Hypothalamus (tissue), 51 donors: ENCODE measurements at regions not wholly inside any gene's neighbourhood (a gene's known extent, or its start where the extent isn't known, plus 50 kb on each side); places are given as distances from the start of the nearest gene placed in this dataset.

Experiments used
- DNase-seq, 51 donors: peaks; one replicate each; lab custom pipeline; 2025; lab: John Stamatoyannopoulos, UW

- DNase-seq = no peak
Observed at GRCh38 chr1:216836316-216836715, 113.1 kb upstream of the ESRRG start.

GRCh38 chr1:216833509-216833908 lies 110.3 kb upstream of the ESRRG start:
- no peak for DNase-seq

GRCh38 chr1:216832192-216832591 lies 109.0 kb upstream of the ESRRG start:
- DNase-seq = no peak

- peak in 1 of 51 donors; percentile 36 for DNase-seq
Observed at GRCh38 chr1:216830424-216831210, 107.4 kb upstream of the ESRRG start.

DNA sequence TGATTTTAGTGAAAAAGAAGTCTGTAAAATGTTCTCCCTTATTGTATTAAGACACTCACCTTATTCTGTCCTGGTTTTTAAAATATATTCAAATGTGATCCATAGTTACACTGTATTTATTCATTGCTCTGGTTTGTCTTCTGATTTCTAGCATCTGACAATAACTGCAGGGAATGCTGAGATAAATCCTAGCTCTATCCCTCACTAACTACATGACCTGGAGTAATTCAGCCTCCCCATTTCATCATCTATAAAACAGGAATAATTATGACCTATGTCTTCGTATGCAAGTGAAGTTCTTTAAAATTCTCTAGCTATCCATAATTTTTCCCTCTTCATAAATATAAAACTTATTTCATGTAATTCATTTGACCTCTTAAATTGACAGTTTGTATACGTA lies 104.0 kb upstream of the ESRRG start:
- DNase-seq = no peak

- DNase-seq = no peak
Observed at GRCh38 chr1:216826646-216827045, 103.4 kb upstream of the ESRRG start.

GRCh38 chr1:216826214-216826613 lies 103.0 kb upstream of the ESRRG start:
- DNase-seq = no peak

DNA sequence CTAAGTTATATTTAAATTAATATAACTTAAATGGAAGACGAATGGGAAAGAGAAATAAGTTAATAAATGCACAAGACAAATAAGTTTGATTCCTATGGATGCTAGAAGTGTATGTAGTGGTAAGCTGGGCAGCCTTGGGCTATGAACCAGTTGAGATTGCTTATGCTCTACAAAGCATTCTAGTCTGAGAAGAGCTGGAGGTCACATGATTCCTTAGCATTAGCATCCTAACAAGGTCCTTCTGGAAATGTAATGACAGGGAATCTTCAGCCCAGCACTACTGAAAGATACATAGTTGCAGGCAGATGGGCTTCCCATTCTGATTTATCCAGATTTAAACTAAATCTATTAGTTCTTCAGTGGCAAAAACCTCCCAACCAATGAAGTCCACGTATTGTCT lies 102.3 kb upstream of the ESRRG start:
- no peak for DNase-seq

GRCh38 chr1:216824511-216824910 lies 101.3 kb upstream of the ESRRG start:
- DNase-seq = no peak

DNA sequence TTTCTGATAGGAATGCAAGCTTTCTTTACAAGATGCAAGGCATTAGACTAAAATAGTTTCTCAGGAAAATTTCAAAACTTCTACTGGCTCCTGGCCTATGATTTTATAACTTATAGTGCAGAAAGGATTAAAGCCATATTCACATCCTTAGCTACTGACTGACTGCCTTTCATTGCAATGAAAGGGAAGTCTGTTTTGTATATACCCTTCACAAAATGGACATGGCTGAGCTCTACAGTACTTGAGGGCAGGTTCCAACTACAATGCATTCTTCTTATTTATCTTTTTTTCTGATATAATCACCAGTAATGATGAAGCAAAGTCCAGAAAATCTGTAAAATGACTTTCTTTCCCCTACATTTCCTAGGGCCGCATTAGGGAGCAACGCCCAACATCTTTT lies 100.5 kb upstream of the ESRRG start:
- no peak for DNase-seq

- DNase-seq = no peak
Observed at GRCh38 chr1:216822480-216822879, 99.3 kb upstream of the ESRRG start.

GRCh38 chr1:216820345-216820744 lies 97.1 kb upstream of the ESRRG start:
- no peak for DNase-seq

GRCh38 chr1:216818284-216818683 lies 95.1 kb upstream of the ESRRG start:
- DNase-seq = no peak

- DNase-seq = peak in 30 of 51 donors; percentile 2 to 60 (median 22)
Observed at GRCh38 chr1:216815260-216816131, 92.3 kb upstream of the ESRRG start.

DNA sequence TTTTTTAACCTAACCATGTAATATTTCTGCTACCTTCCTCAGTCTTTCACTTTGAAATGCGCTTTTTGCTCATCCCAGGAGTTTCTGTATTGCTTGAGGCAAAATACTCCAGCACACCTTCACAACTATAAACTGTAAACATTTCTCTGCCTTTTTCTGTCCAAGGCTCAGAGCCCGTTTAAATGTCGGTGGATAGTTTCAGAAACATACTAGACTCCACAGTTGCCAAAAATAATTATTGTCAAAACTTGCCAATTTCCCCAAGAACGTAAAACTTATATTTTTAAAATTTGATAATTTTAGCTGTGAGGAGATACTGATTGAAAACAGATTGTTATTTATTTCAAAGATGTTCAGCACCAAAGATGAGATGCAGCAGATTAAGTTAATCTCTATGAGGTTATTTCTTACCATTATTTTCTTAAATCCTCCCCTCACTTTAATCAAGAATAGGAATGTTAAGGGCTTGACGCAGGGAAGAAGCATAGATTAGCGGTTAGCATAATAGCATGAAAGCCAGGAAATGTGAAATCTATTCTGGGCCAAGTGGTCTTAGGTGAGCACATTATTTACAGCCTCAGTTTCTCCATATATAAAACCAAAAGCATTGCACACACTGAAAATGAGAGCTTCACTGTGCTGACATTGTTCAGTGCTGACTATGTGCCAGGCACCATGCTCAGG lies 91.5 kb upstream of the ESRRG start:
- DNase-seq = peak in 1 of 51 donors; percentile 13

DNA sequence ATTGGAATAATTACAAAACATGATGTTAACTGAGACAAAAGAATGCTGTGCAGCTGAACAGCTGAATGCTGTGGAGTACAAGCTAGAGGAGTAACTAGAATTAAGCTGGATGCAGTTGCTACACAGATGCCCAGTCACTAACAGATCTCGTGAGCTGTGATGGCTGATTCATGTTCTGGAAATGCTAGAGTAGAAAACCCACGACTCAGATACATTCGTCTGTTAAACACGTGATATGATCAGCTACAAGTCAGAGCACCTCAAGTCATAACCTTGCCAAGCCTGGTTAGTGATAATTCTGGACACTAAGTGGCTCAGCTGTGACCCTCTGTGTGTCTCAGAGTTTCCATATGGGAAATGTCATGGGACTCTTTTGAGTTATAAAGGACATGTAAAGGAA lies 89.7 kb upstream of the ESRRG start:
- DNase-seq = no peak

DNA sequence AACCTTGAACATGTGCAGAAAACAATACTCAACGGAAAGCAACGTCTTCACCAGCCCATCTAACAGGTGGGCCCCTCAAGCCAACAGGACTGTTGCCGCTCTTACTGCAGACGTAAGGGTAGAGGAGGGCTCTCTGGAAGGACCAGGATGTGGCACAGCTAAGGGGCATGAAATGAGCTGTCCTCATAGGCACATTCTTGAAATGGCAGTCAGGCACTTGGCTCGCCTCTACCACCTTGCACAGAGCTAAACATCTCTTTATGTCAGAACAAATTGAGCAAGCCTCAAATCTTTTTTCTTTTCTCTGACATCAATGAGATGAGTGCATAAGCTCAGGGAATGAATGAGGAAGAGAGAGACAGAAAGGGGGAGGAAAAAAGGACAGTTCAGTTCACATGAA lies 86.4 kb upstream of the ESRRG start:
- DNase-seq = no peak

- no peak for DNase-seq
Observed at GRCh38 chr1:216807696-216808095, 84.5 kb upstream of the ESRRG start.

DNA sequence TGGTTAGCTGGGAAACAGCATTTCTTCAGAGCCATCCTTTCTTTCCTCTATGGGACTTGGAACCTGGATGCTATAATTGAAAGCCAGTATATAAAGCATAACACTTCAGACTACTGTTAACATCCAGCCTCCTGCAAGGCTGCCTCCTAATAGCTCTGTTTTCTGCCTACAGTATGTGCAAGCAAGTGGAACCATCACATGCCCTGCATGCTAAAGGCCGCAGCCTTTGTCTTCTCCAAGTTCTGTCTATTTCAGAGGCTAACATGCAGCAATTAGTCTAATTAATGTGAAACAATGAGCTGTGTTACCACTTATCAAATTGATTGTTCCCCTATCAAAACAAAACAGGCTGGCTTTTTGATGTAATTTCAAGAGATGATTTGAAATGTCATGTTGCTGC lies 82.7 kb upstream of the ESRRG start:
- DNase-seq = peak in 1 of 51 donors; percentile 2

- DNase-seq = peak in 1 of 51 donors; percentile 17
Observed at GRCh38 chr1:216805233-216805632, 82.0 kb upstream of the ESRRG start.

DNA sequence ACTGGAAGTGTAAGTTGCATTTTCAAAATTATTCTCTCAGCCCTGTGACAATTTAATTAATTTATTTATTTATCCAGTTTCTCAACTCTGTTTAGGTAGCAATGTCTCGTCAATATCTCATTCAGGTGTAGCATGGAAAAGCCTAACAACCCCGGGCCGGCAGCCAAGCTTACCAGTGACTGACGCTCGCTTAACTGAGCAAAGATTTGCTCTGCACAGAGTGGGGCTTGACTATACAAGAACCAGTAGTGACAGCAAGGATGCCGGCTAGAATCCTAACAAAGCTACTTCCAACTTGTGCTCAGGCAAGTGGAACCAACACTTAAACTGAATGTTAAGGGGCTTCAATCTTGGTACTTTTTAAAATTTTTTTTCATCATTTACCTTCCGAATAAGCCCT lies 80.9 kb upstream of the ESRRG start:
- DNase-seq = peak in 1 of 51 donors; percentile 2
